ENCODE measurements at regions not wholly inside any gene's neighbourhood (a gene's known extent, or its start where the extent isn't known, plus 50 kb on each side); places are given as distances from the start of the nearest gene placed in this dataset.

- no peaks in the 10 kb centered on the region for H3K9me3 ChIP-seq (ENCODE audit: control insufficient read depth in 2 of 2, low read length in 2 of 2)
- H3K27ac ChIP-seq (ENCODE audit: low read length): no peak overlapping the region
- no peak overlapping the region for H3K9ac ChIP-seq (ENCODE audit: low read length in 2 of 2)
- no peaks in the 10 kb centered on the region for H3K27me3 ChIP-seq (ENCODE audit: control insufficient read depth in 1 of 2, insufficient read depth in 2 of 2, low read length in 2 of 2)
- H3K4me1 ChIP-seq (ENCODE audit: control insufficient read depth, insufficient read depth, low read length): no peaks in the 10 kb centered on the region
- H3K4me3 ChIP-seq (ENCODE audit: low read length in 2 of 2): no peak overlapping the region
- no peaks in the 10 kb centered on the region for H3K36me3 ChIP-seq (ENCODE audit: control insufficient read depth in 2 of 2, insufficient read depth in 2 of 2, low read length in 2 of 2)
Measured at GRCh38 chr12:68487721-68488309, 122.9 kb upstream of the RAP1B start.

DNA sequence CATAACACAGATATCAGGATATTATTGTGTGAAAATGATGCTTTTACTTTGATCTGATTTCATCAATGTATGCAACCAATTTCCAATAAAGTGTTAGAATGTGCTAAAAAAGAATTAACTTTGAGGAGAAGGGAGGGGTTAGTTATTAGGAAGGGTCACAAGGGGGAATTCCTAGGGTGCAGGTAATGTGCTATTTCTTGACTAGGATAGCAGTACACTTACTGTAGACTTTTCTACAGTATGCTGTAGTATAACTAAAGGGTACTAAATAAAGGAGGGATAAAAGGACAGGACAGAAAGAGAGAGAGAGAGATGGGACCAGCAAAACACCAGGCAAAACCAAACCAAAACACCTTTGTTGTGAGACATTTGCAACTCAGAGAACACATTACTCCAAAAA, 121.4 kb upstream of the RAP1B start:
- no peaks in the 10 kb centered on the region for H3K9me3 ChIP-seq (ENCODE audit: control insufficient read depth in 2 of 2, low read length in 2 of 2)
- no peaks in the 10 kb centered on the region for H3K4me1 ChIP-seq (ENCODE audit: control insufficient read depth, insufficient read depth, low read length)
- no peak overlapping the region for H3K9ac ChIP-seq (ENCODE audit: low read length in 2 of 2)
- H3K27me3 ChIP-seq (ENCODE audit: control insufficient read depth in 1 of 2, insufficient read depth in 2 of 2, low read length in 2 of 2): no peaks in the 10 kb centered on the region
- H3K27ac ChIP-seq (ENCODE audit: low read length): no peak overlapping the region
- no peaks in the 10 kb centered on the region for H3K36me3 ChIP-seq (ENCODE audit: control insufficient read depth in 2 of 2, insufficient read depth in 2 of 2, low read length in 2 of 2)
- H3K4me3 ChIP-seq (ENCODE audit: low read length in 2 of 2): no peak overlapping the region

DNA sequence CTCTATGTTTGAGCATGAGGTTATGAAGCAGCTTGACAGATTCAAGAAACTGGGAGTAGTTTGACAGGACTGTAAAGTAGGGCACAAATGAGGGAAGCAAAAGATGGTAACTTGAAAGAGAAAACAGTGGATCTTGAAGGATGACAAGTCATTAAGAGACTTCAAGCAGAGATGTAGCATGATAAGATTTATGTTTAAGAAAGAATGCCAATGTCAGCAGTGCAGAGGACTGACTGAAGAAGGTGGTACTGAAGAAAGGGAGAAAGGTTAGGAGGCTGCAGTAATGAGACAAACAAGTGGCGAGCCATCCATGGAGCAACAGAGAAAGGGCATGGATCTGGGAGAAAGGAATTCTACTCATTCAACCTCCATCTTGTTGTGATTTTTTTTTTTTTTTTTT, 120.2 kb upstream of the RAP1B start:
- H3K9me3 ChIP-seq (ENCODE audit: control insufficient read depth in 2 of 2, low read length in 2 of 2): no peaks in the 10 kb centered on the region
- H3K4me3 ChIP-seq (ENCODE audit: low read length in 2 of 2): no peak overlapping the region
- no peaks in the 10 kb centered on the region for H3K4me1 ChIP-seq (ENCODE audit: control insufficient read depth, insufficient read depth, low read length)
- H3K27ac ChIP-seq (ENCODE audit: low read length): no peak overlapping the region
- H3K36me3 ChIP-seq (ENCODE audit: control insufficient read depth in 2 of 2, insufficient read depth in 2 of 2, low read length in 2 of 2): no peaks in the 10 kb centered on the region
- no peak overlapping the region for H3K9ac ChIP-seq (ENCODE audit: low read length in 2 of 2)
- no peaks in the 10 kb centered on the region for H3K27me3 ChIP-seq (ENCODE audit: control insufficient read depth in 1 of 2, insufficient read depth in 2 of 2, low read length in 2 of 2)

DNA sequence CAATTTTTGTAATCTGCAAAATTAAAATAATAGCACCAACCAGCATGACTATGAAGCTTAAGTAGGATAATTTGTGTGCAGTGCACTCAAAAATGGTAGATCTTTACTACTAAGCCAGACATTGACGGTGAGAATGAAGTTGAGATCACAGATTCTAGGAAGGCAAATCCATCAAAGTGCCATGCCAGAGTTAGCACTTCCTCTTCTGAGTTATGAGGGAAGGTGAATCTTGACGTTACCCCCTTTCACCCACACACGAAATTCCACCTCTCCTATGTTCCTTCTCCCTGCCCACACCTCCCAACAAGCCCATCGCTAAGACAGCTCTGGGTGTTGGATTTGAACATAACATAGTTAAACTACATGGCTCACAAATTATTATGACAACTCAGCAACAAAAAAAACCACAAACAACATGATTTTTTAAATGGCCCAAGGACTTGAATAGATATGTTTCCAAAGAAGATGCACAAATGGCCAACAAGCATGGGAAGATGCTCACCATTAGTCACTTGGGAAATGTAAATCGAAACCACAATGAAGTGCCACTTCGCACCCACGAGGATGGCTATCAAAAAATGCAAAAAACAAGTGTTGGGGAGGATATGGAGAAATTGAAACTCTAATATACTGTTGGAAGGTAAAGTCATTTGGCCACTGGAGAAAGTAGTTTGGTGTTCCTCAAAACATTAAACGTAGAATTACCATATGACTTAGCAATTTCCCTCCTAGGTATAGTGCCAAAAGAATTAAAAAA, 119.3 kb upstream of the RAP1B start:
- no peaks in the 10 kb centered on the region for H3K36me3 ChIP-seq (ENCODE audit: control insufficient read depth in 2 of 2, insufficient read depth in 2 of 2, low read length in 2 of 2)
- no peak overlapping the region for H3K4me3 ChIP-seq (ENCODE audit: low read length in 2 of 2)
- H3K27ac ChIP-seq (ENCODE audit: low read length): no peak overlapping the region
- H3K4me1 ChIP-seq (ENCODE audit: control insufficient read depth, insufficient read depth, low read length): no peaks in the 10 kb centered on the region
- no peaks in the 10 kb centered on the region for H3K27me3 ChIP-seq (ENCODE audit: control insufficient read depth in 1 of 2, insufficient read depth in 2 of 2, low read length in 2 of 2)
- no peaks in the 10 kb centered on the region for H3K9me3 ChIP-seq (ENCODE audit: control insufficient read depth in 2 of 2, low read length in 2 of 2)
- H3K9ac ChIP-seq (ENCODE audit: low read length in 2 of 2): no peak overlapping the region

GRCh38 chr12:68495336-68496070, 115.2 kb upstream of the RAP1B start:
- no peak overlapping the region for H3K4me3 ChIP-seq (ENCODE audit: low read length in 2 of 2)
- peaks cover 3% of the 10 kb centered on the region for H3K4me1 ChIP-seq (ENCODE audit: control insufficient read depth, insufficient read depth, low read length)
- no peak overlapping the region for H3K27ac ChIP-seq (ENCODE audit: low read length)
- no peaks in the 10 kb centered on the region for H3K36me3 ChIP-seq (ENCODE audit: control insufficient read depth in 2 of 2, insufficient read depth in 2 of 2, low read length in 2 of 2)
- H3K9ac ChIP-seq (ENCODE audit: low read length in 2 of 2): no peak overlapping the region
- H3K27me3 ChIP-seq (ENCODE audit: control insufficient read depth in 1 of 2, insufficient read depth in 2 of 2, low read length in 2 of 2): no peaks in the 10 kb centered on the region
- no peaks in the 10 kb centered on the region for H3K9me3 ChIP-seq (ENCODE audit: control insufficient read depth in 2 of 2, low read length in 2 of 2)

- H3K27ac ChIP-seq (ENCODE audit: low read length): no peak overlapping the region
- peaks cover 3% of the 10 kb centered on the region for H3K4me1 ChIP-seq (ENCODE audit: control insufficient read depth, insufficient read depth, low read length)
- H3K4me3 ChIP-seq (ENCODE audit: low read length in 2 of 2): no peak overlapping the region
- no peak overlapping the region for H3K9ac ChIP-seq (ENCODE audit: low read length in 2 of 2)
- no peaks in the 10 kb centered on the region for H3K9me3 ChIP-seq (ENCODE audit: control insufficient read depth in 2 of 2, low read length in 2 of 2)
- H3K27me3 ChIP-seq (ENCODE audit: control insufficient read depth in 1 of 2, insufficient read depth in 2 of 2, low read length in 2 of 2): no peaks in the 10 kb centered on the region
- no peaks in the 10 kb centered on the region for H3K36me3 ChIP-seq (ENCODE audit: control insufficient read depth in 2 of 2, insufficient read depth in 2 of 2, low read length in 2 of 2)
Measured at GRCh38 chr12:68497107-68497506, 113.6 kb upstream of the RAP1B start.

GRCh38 chr12:68497702-68498101, 113.0 kb upstream of the RAP1B start:
- Histone ChIP-seq H3K4me3 (ENCODE audit: low read length in 2 of 2) (no peak overlapping the region), H3K36me3 (ENCODE audit: control insufficient read depth in 2 of 2, insufficient read depth in 2 of 2, low read length in 2 of 2) (no peaks in the 10 kb centered on the region), H3K27ac (ENCODE audit: low read length) (no peak overlapping the region), H3K4me1 (ENCODE audit: control insufficient read depth, insufficient read depth, low read length) (peaks cover 3% of the 10 kb centered on the region), H3K9ac (ENCODE audit: low read length in 2 of 2) (no peak overlapping the region), H3K9me3 (ENCODE audit: control insufficient read depth in 2 of 2, low read length in 2 of 2) (no peaks in the 10 kb centered on the region), H3K27me3 (ENCODE audit: control insufficient read depth in 1 of 2, insufficient read depth in 2 of 2, low read length in 2 of 2) (no peaks in the 10 kb centered on the region)

- Histone ChIP-seq H3K9ac (ENCODE audit: low read length in 2 of 2) (no peak overlapping the region), H3K36me3 (ENCODE audit: control insufficient read depth in 2 of 2, insufficient read depth in 2 of 2, low read length in 2 of 2) (no peaks in the 10 kb centered on the region), H3K4me1 (ENCODE audit: control insufficient read depth, insufficient read depth, low read length) (peaks cover 3% of the 10 kb centered on the region), H3K27me3 (ENCODE audit: control insufficient read depth in 1 of 2, insufficient read depth in 2 of 2, low read length in 2 of 2) (no peaks in the 10 kb centered on the region), H3K4me3 (ENCODE audit: low read length in 2 of 2) (no peak overlapping the region), H3K27ac (ENCODE audit: low read length) (no peak overlapping the region), H3K9me3 (ENCODE audit: control insufficient read depth in 2 of 2, low read length in 2 of 2) (no peaks in the 10 kb centered on the region)
Measured at GRCh38 chr12:68498736-68499135, 112.0 kb upstream of the RAP1B start.

DNA sequence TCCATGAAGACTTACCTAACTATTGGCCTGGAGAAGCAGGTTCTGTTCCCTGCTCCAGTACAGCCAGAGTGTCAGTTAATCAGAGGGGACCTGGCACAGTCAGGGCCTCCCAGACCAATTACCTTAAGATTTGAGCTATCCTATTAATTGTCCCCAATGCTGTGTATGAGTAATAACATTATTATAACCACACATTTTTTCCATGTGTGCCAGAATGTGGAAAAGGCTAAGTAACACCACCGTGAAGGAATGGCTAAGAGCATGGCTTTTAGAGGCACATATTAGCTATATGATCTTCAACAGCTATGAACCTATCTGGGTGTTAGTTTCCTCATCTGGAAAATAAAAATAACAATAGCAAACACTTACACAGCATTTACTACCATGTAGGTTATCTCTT, 111.1 kb upstream of the RAP1B start:
- Histone ChIP-seq H3K36me3 (ENCODE audit: control insufficient read depth in 2 of 2, insufficient read depth in 2 of 2, low read length in 2 of 2) (no peaks in the 10 kb centered on the region), H3K9ac (ENCODE audit: low read length in 2 of 2) (no peak overlapping the region), H3K27ac (ENCODE audit: low read length) (no peak overlapping the region), H3K4me1 (ENCODE audit: control insufficient read depth, insufficient read depth, low read length) (peaks cover 3% of the 10 kb centered on the region), H3K27me3 (ENCODE audit: control insufficient read depth in 1 of 2, insufficient read depth in 2 of 2, low read length in 2 of 2) (no peaks in the 10 kb centered on the region), H3K4me3 (ENCODE audit: low read length in 2 of 2) (no peak overlapping the region), H3K9me3 (ENCODE audit: control insufficient read depth in 2 of 2, low read length in 2 of 2) (no peaks in the 10 kb centered on the region)

GRCh38 chr12:68501226-68501625, 109.5 kb upstream of the RAP1B start:
- no peak overlapping the region for H3K9ac ChIP-seq (ENCODE audit: low read length in 2 of 2)
- H3K4me1 ChIP-seq (ENCODE audit: control insufficient read depth, insufficient read depth, low read length): peaks cover 3% of the 10 kb centered on the region
- no peak overlapping the region for H3K4me3 ChIP-seq (ENCODE audit: low read length in 2 of 2)
- H3K9me3 ChIP-seq (ENCODE audit: control insufficient read depth in 2 of 2, low read length in 2 of 2): no peaks in the 10 kb centered on the region
- no peaks in the 10 kb centered on the region for H3K27me3 ChIP-seq (ENCODE audit: control insufficient read depth in 1 of 2, insufficient read depth in 2 of 2, low read length in 2 of 2)
- no peak overlapping the region for H3K27ac ChIP-seq (ENCODE audit: low read length)
- H3K36me3 ChIP-seq (ENCODE audit: control insufficient read depth in 2 of 2, insufficient read depth in 2 of 2, low read length in 2 of 2): no peaks in the 10 kb centered on the region

DNA sequence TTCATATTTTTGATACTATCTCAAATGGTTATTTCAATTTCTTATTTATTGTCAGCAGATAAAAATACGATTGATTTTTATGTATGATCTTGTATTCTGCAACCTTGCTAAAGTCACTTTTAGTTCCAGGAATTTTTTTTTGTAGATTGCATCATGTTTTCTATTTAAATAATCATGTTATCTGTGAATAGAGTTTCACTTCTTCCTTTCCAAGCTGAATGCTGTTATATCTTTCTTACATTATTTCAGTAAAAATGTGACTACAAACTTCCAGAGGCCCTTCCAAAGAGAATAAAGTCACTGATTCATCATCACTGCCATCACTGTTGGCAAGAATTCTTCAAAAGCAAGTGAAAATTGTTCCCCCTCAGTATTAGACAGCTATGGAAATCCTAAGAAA, 104.7 kb upstream of the RAP1B start:
- no peak overlapping the region for H3K9ac ChIP-seq (ENCODE audit: low read length in 2 of 2)

More for the DNA sequence above, 104.7 kb upstream of the RAP1B start:
- no peaks in the 10 kb centered on the region for H3K9me3 ChIP-seq (ENCODE audit: control insufficient read depth in 2 of 2, low read length in 2 of 2)
- H3K4me1 ChIP-seq (ENCODE audit: control insufficient read depth, insufficient read depth, low read length): no peaks in the 10 kb centered on the region
- H3K27ac ChIP-seq (ENCODE audit: low read length): no peak overlapping the region
- H3K4me3 ChIP-seq (ENCODE audit: low read length in 2 of 2): no peak overlapping the region
- no peaks in the 10 kb centered on the region for H3K27me3 ChIP-seq (ENCODE audit: control insufficient read depth in 1 of 2, insufficient read depth in 2 of 2, low read length in 2 of 2)
- H3K36me3 ChIP-seq (ENCODE audit: control insufficient read depth in 2 of 2, insufficient read depth in 2 of 2, low read length in 2 of 2): no peaks in the 10 kb centered on the region
